Large intestine (tissue), 3 donors: ENCODE measurements at regions not wholly inside any gene's neighbourhood (a gene's known extent, or its start where the extent isn't known, plus 50 kb on each side); places are given as distances from the start of the nearest gene placed in this dataset.

Experiments used
- DNase-seq, 2 donors: peaks; one replicate each; pipeline versions ENCODE4 v3.0.0 to v3.0.0-alpha.2; 2013
- H3K27ac ChIP-seq: one replicate; pipeline ENCODE4 v1.5.1; 2013; ENCODE audit warnings: low read length
- H3K27me3 ChIP-seq: 2 replicates; pipeline ENCODE4 v1.6.1; 2013; ENCODE audit warnings: low read length; ENCODE audit not compliant: control insufficient read depth, insufficient read depth
- H3K36me3 ChIP-seq: 2 replicates; pipeline ENCODE4 v1.6.1; 2013; ENCODE audit warnings: low read length; ENCODE audit not compliant: control insufficient read depth, insufficient read depth
- H3K4me1 ChIP-seq: one replicate; pipeline ENCODE4 v1.6.1; 2013; ENCODE audit warnings: low read length; ENCODE audit not compliant: control insufficient read depth, insufficient read depth
- H3K4me3 ChIP-seq: one replicate; pipeline ENCODE4 v1.5.1; 2013; ENCODE audit warnings: low read length
- H3K9me3 ChIP-seq: one replicate; pipeline ENCODE4 v1.6.1; 2013; ENCODE audit warnings: mild to moderate bottlenecking, low read depth, low read length, moderate library complexity; ENCODE audit not compliant: control insufficient read depth
- WGBS: methylation state at CpG from one replicate; pipeline ENCODE4 v1.1.5; 2013; ENCODE audit warnings: low lambda C conversion rate; ENCODE audit not compliant: insufficient coverage; 5-methylcytosine and 5-hydroxymethylcytosine counted together

GRCh38 chr21:28380241-28380640, 612.4 kb downstream of the LTN1 start:
- H3K36me3 ChIP-seq = no peaks in the 10 kb centered on the region
- H3K4me1 ChIP-seq = peaks cover 9% of the 10 kb centered on the region
- H3K27ac ChIP-seq = no peak overlapping the region
- no CpG with 5 or more reads among the region's 7 CpGs for WGBS
- no peaks in the 10 kb centered on the region for H3K27me3 ChIP-seq
- H3K4me3 ChIP-seq = no peak overlapping the region
- no peak for DNase-seq
- H3K9me3 ChIP-seq = no peaks in the 10 kb centered on the region

DNA sequence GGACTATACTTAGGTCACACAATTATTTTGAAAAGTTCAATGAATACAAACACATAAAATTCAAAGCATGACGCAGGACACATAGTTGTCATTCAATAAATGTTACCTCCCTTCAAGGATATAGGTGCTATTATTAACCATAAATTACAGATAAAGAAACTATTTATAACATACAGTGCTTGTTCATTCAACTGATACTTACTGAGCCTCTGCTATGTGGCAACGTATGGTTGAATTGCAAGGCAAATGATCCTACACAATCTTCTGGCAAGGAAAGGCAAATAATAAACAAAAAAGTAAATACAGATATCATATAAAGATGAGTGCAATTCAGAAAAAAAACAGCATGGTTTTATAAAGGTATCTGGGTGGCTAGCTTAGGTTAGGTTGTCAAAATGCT, 614.7 kb downstream of the LTN1 start:
- DNase-seq = peak in 1 of 2 donors; percentile 37
- no peak overlapping the region for H3K4me3 ChIP-seq
- 33% methylated on average over 1 of the region's 2 CpGs for WGBS
- no peaks in the 10 kb centered on the region for H3K27me3 ChIP-seq
- H3K4me1 ChIP-seq = peaks cover 9% of the 10 kb centered on the region
- H3K36me3 ChIP-seq = no peaks in the 10 kb centered on the region
- H3K27ac ChIP-seq = no peak overlapping the region
- H3K9me3 ChIP-seq = no peaks in the 10 kb centered on the region

- 43% methylated on average over 2 of the region's 2 CpGs for WGBS
- H3K27ac ChIP-seq = peak overlapping the region; percentile 46
Observed at GRCh38 chr21:28375708-28376385, 616.8 kb downstream of the LTN1 start.

GRCh38 chr21:28374881-28375280, 617.8 kb downstream of the LTN1 start:
- H3K27me3 ChIP-seq = no peaks in the 10 kb centered on the region
- no peaks in the 10 kb centered on the region for H3K36me3 ChIP-seq
- H3K9me3 ChIP-seq = peaks cover 12% of the 10 kb centered on the region
- peaks cover 9% of the 10 kb centered on the region for H3K4me1 ChIP-seq
- WGBS = 83% methylated on average over 1 of the region's 1 CpG
- H3K4me3 ChIP-seq = no peak overlapping the region
- H3K27ac ChIP-seq = no peak overlapping the region
- no peak for DNase-seq

More at GRCh38 chr21:28375708-28376385, 616.8 kb downstream of the LTN1 start:
- Histone ChIP-seq H3K4me3 (no peak overlapping the region), H3K27me3 (no peaks in the 10 kb centered on the region), H3K9me3 (peaks cover 12% of the 10 kb centered on the region), H3K36me3 (no peaks in the 10 kb centered on the region), H3K4me1 (peaks cover 9% of the 10 kb centered on the region)
- DNase-seq = peak; percentile 19 to 44

DNA sequence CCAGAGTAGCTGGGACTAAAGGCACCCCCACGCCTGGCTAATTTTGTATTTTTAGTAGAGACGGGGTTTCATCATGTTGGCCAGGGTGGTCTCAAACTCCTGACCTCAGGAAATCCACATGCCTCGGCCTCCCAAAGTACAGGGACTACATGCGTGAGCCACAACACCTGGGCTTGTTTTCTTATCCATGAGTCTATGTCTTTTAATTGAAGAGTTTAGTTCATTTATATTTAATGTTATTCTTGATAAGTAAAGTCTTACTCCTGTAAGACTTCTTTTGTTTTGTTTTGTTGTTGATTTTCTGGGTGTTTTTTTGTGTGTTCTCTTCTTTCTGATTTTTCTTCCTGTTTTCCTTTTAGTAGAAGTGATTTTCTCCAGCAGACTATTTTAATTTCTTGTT, 621.0 kb downstream of the LTN1 start:
- WGBS = no CpG with 5 or more reads among the region's 4 CpGs
- H3K4me1 ChIP-seq = peaks cover 9% of the 10 kb centered on the region
- no peak overlapping the region for H3K4me3 ChIP-seq
- H3K36me3 ChIP-seq = no peaks in the 10 kb centered on the region
- no peaks in the 10 kb centered on the region for H3K27me3 ChIP-seq
- H3K27ac ChIP-seq = no peak overlapping the region
- H3K9me3 ChIP-seq = peaks cover 12% of the 10 kb centered on the region
- no peak for DNase-seq

GRCh38 chr21:28359300-28359699, 633.4 kb downstream of the LTN1 start:
- H3K36me3 ChIP-seq = no peaks in the 10 kb centered on the region
- DNase-seq = no peak
- no peaks in the 10 kb centered on the region for H3K4me1 ChIP-seq
- no peaks in the 10 kb centered on the region for H3K9me3 ChIP-seq
- no peak overlapping the region for H3K4me3 ChIP-seq
- H3K27ac ChIP-seq = no peak overlapping the region
- no peaks in the 10 kb centered on the region for H3K27me3 ChIP-seq

DNA sequence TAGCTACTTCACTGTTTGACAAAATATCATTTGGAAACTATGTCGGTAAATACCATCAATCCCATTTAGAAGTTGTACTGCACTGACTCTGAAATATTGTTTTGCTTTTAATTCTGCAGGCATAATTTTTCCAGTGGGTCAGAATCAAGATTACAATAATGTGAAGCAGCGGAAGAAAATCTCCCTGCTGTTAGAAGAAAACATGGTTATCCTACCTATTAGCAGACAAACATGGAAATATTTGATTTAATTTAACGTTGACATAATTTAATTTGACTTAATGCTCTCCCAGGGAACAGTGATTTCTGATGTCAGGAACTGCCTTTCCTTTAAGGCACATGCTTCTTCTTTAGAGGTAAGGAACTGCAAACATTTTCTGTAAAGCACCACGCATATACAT, 634.0 kb downstream of the LTN1 start:
- DNase-seq = no peak
- Histone ChIP-seq H3K36me3 (no peaks in the 10 kb centered on the region), H3K9me3 (no peaks in the 10 kb centered on the region), H3K4me1 (no peaks in the 10 kb centered on the region), H3K27me3 (no peaks in the 10 kb centered on the region), H3K27ac (no peak overlapping the region), H3K4me3 (no peak overlapping the region)
- 82% methylated on average over 1 of the region's 4 CpGs for WGBS

DNA sequence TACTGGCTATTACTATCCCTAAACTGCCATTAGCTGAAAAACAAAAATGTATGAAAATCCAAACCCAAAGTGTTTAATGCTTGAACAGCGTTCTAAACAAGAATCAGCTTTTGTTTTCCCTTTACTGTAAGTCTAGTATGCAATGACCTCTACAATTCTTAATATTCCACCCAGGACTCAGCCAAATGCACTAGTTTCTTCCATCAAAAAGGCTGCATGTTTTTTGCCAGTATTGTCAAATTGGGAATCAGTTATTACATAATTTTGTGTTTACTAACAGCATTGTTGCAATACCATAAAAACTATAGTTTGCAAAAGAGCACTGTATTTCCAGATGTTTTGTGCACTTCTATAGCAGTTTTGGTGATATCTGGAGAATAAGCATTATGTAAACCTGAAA, 634.5 kb downstream of the LTN1 start:
- H3K9me3 ChIP-seq = no peaks in the 10 kb centered on the region
- H3K36me3 ChIP-seq = no peaks in the 10 kb centered on the region
- H3K4me1 ChIP-seq = no peaks in the 10 kb centered on the region
- DNase-seq = no peak
- WGBS = 100% methylated on average over 1 of the region's 1 CpG
- H3K27me3 ChIP-seq = no peaks in the 10 kb centered on the region
- H3K4me3 ChIP-seq = no peak overlapping the region
- H3K27ac ChIP-seq = no peak overlapping the region

GRCh38 chr21:28357743-28358142, 634.9 kb downstream of the LTN1 start:
- WGBS = 100% methylated on average over 1 of the region's 3 CpGs
- no peak for DNase-seq
- H3K9me3 ChIP-seq = no peaks in the 10 kb centered on the region
- H3K27ac ChIP-seq = no peak overlapping the region
- H3K4me3 ChIP-seq = no peak overlapping the region
- H3K4me1 ChIP-seq = no peaks in the 10 kb centered on the region
- no peaks in the 10 kb centered on the region for H3K36me3 ChIP-seq
- H3K27me3 ChIP-seq = no peaks in the 10 kb centered on the region

GRCh38 chr21:28356422-28356821, 636.3 kb downstream of the LTN1 start:
- H3K27me3 ChIP-seq = no peaks in the 10 kb centered on the region
- H3K4me3 ChIP-seq = no peak overlapping the region
- H3K27ac ChIP-seq = no peak overlapping the region
- no peak for DNase-seq
- H3K36me3 ChIP-seq = no peaks in the 10 kb centered on the region
- no CpG with 5 or more reads among the region's 2 CpGs for WGBS
- no peaks in the 10 kb centered on the region for H3K9me3 ChIP-seq
- H3K4me1 ChIP-seq = no peaks in the 10 kb centered on the region

- DNase-seq = no peak
- Histone ChIP-seq H3K4me3 (no peak overlapping the region), H3K4me1 (no peaks in the 10 kb centered on the region), H3K27ac (no peak overlapping the region), H3K27me3 (no peaks in the 10 kb centered on the region), H3K9me3 (peaks cover 3% of the 10 kb centered on the region), H3K36me3 (no peaks in the 10 kb centered on the region)
- no CpG with 5 or more reads among the region's 2 CpGs for WGBS
Observed at GRCh38 chr21:28345934-28346333, 646.7 kb downstream of the LTN1 start.
